ENCODE measurements at regions not wholly inside any gene's neighbourhood (a gene's known extent, or its start where the extent isn't known, plus 50 kb on each side); places are given as distances from the start of the nearest gene placed in this dataset.

- H4K8ac ChIP-seq (ENCODE audit: low read depth, low read length): no peak overlapping the region
These were observed 317.2 kb upstream of the FIGN start for GRCh38 chr2:164053021-164053420.

GRCh38 chr2:164052006-164052405 is 316.2 kb upstream of the FIGN start:
- Histone ChIP-seq H3K4me1 (ENCODE audit: control insufficient read depth in 2 of 2, insufficient read depth in 1 of 2, low read depth in 1 of 2, low read length in 2 of 2) (peaks cover 0 to 8% of the 10 kb centered on the region in 2 donors), H3K36me3 (replicated peaks in 1 of 2; ENCODE audit: control insufficient read depth in 2 of 2, insufficient read depth in 2 of 2, low read length in 2 of 2) (no peaks in the 10 kb centered on the region), H3K4me3 (ENCODE audit: low read length in 2 of 2) (no peak overlapping the region), H3K4ac (ENCODE audit: low read length) (no peak overlapping the region), H3K4me2 (ENCODE audit: insufficient read depth, low read length, poor library complexity, severe bottlenecking) (no peak overlapping the region), H2BK15ac (ENCODE audit: low read length) (no peak overlapping the region), H4K91ac (ENCODE audit: low read depth, low read length, poor library complexity) (no peak overlapping the region), H3K18ac (ENCODE audit: low read length) (no peak overlapping the region), H3K23ac (ENCODE audit: low read depth, low read length, poor library complexity) (no peak overlapping the region), H3K27me3 (ENCODE audit: control insufficient read depth in 3 of 3, insufficient read depth in 3 of 3, low read depth in 1 of 3, low read length in 3 of 3) (no peaks in the 10 kb centered on the region), H3K9ac (ENCODE audit: low read depth, low read length, poor library complexity) (no peak overlapping the region), H2AFZ (ENCODE audit: low read length) (no peak overlapping the region), H3K14ac (ENCODE audit: low read length) (no peak overlapping the region), H2BK12ac (ENCODE audit: low read length) (no peak overlapping the region), H3K79me1 (ENCODE audit: low read depth, low read length) (no peaks in the 10 kb centered on the region), H3K27ac (replicated peaks; ENCODE audit: low read length) (no peak overlapping the region), H2BK120ac (ENCODE audit: low read depth, low read length) (no peak overlapping the region), H2AK5ac (ENCODE audit: low read depth, low read length) (no peak overlapping the region), H4K8ac (ENCODE audit: low read depth, low read length) (no peak overlapping the region), H3K9me3 (replicated peaks in 1 of 2; ENCODE audit: control insufficient read depth in 2 of 2, insufficient read depth in 1 of 2, low read depth in 1 of 2, low read length in 2 of 2) (no peaks in the 10 kb centered on the region), H2BK5ac (ENCODE audit: low read length) (no peak overlapping the region)
- DNase-seq (ENCODE audit: low spot score): no peak
- WGBS, 2 donors (ENCODE audit: extremely low coverage in 2 of 2, insufficient read length in 2 of 2, insufficient replicate concordance in 1 of 2): no CpG with 5 or more reads among the region's 6 CpGs

More at GRCh38 chr2:164053021-164053420, 317.2 kb upstream of the FIGN start:
- H2AK5ac ChIP-seq (ENCODE audit: low read depth, low read length): no peak overlapping the region
- H2BK15ac ChIP-seq (ENCODE audit: low read length): no peak overlapping the region
- no peak overlapping the region for H2AFZ ChIP-seq (ENCODE audit: low read length)
- no peak overlapping the region for H3K23ac ChIP-seq (ENCODE audit: low read depth, low read length, poor library complexity)
- no peaks in the 10 kb centered on the region for H3K79me1 ChIP-seq (ENCODE audit: low read depth, low read length)
- H3K4me1 ChIP-seq (ENCODE audit: control insufficient read depth in 2 of 2, insufficient read depth in 1 of 2, low read depth in 1 of 2, low read length in 2 of 2): peaks cover 0 to 8% of the 10 kb centered on the region in 2 donors
- H3K4me3 ChIP-seq (ENCODE audit: low read length in 2 of 2): no peak overlapping the region
- no peak overlapping the region for H3K14ac ChIP-seq (ENCODE audit: low read length)
- H3K4me2 ChIP-seq (ENCODE audit: insufficient read depth, low read length, poor library complexity, severe bottlenecking): no peak overlapping the region
- H4K91ac ChIP-seq (ENCODE audit: low read depth, low read length, poor library complexity): no peak overlapping the region
- no peak overlapping the region for H3K18ac ChIP-seq (ENCODE audit: low read length)
- no peaks in the 10 kb centered on the region for H3K36me3 ChIP-seq (replicated peaks in 1 of 2; ENCODE audit: control insufficient read depth in 2 of 2, insufficient read depth in 2 of 2, low read length in 2 of 2)
- no peaks in the 10 kb centered on the region for H3K9me3 ChIP-seq (replicated peaks in 1 of 2; ENCODE audit: control insufficient read depth in 2 of 2, insufficient read depth in 1 of 2, low read depth in 1 of 2, low read length in 2 of 2)
- no peaks in the 10 kb centered on the region for H3K27me3 ChIP-seq (ENCODE audit: control insufficient read depth in 3 of 3, insufficient read depth in 3 of 3, low read depth in 1 of 3, low read length in 3 of 3)
- H3K9ac ChIP-seq (ENCODE audit: low read depth, low read length, poor library complexity): no peak overlapping the region
- no peak overlapping the region for H2BK5ac ChIP-seq (ENCODE audit: low read length)
- no peak overlapping the region for H2BK120ac ChIP-seq (ENCODE audit: low read depth, low read length)
- no peak overlapping the region for H2BK12ac ChIP-seq (ENCODE audit: low read length)
- no CpG with 5 or more reads among the region's 2 CpGs for WGBS, 2 donors (ENCODE audit: extremely low coverage in 2 of 2, insufficient read length in 2 of 2, insufficient replicate concordance in 1 of 2)
- H3K4ac ChIP-seq (ENCODE audit: low read length): no peak overlapping the region
- DNase-seq (ENCODE audit: low spot score): no peak
- H3K27ac ChIP-seq (replicated peaks; ENCODE audit: low read length): no peak overlapping the region

- H3K4me1 ChIP-seq (ENCODE audit: control insufficient read depth in 2 of 2, insufficient read depth in 1 of 2, low read depth in 1 of 2, low read length in 2 of 2): peaks cover 0 to 6% of the 10 kb centered on the region in 2 donors
- H4K91ac ChIP-seq (ENCODE audit: low read depth, low read length, poor library complexity): no peak overlapping the region
- H2AK5ac ChIP-seq (ENCODE audit: low read depth, low read length): no peak overlapping the region
- H2BK12ac ChIP-seq (ENCODE audit: low read length): no peak overlapping the region
- H3K36me3 ChIP-seq (replicated peaks in 1 of 2; ENCODE audit: control insufficient read depth in 2 of 2, insufficient read depth in 2 of 2, low read length in 2 of 2): no peaks in the 10 kb centered on the region
- no peaks in the 10 kb centered on the region for H3K9me3 ChIP-seq (replicated peaks in 1 of 2; ENCODE audit: control insufficient read depth in 2 of 2, insufficient read depth in 1 of 2, low read depth in 1 of 2, low read length in 2 of 2)
- no peak overlapping the region for H3K23ac ChIP-seq (ENCODE audit: low read depth, low read length, poor library complexity)
- H3K4ac ChIP-seq (ENCODE audit: low read length): no peak overlapping the region
- no peak overlapping the region for H3K27ac ChIP-seq (replicated peaks; ENCODE audit: low read length)
- no peak overlapping the region for H3K9ac ChIP-seq (ENCODE audit: low read depth, low read length, poor library complexity)
- H2BK5ac ChIP-seq (ENCODE audit: low read length): no peak overlapping the region
- no peak overlapping the region for H3K4me2 ChIP-seq (ENCODE audit: insufficient read depth, low read length, poor library complexity, severe bottlenecking)
- H4K8ac ChIP-seq (ENCODE audit: low read depth, low read length): no peak overlapping the region
- no peak for DNase-seq (ENCODE audit: low spot score)
- H2BK15ac ChIP-seq (ENCODE audit: low read length): no peak overlapping the region
- H3K27me3 ChIP-seq (ENCODE audit: control insufficient read depth in 3 of 3, insufficient read depth in 3 of 3, low read depth in 1 of 3, low read length in 3 of 3): no peaks in the 10 kb centered on the region
- no peak overlapping the region for H2AFZ ChIP-seq (ENCODE audit: low read length)
- no peak overlapping the region for H2BK120ac ChIP-seq (ENCODE audit: low read depth, low read length)
- no peaks in the 10 kb centered on the region for H3K79me1 ChIP-seq (ENCODE audit: low read depth, low read length)
- H3K4me3 ChIP-seq (ENCODE audit: low read length in 2 of 2): no peak overlapping the region
- no peak overlapping the region for H3K14ac ChIP-seq (ENCODE audit: low read length)
- no peak overlapping the region for H3K18ac ChIP-seq (ENCODE audit: low read length)
These were observed 312.9 kb upstream of the FIGN start for GRCh38 chr2:164048729-164049128.

- Histone ChIP-seq H3K14ac (ENCODE audit: low read length) (no peak overlapping the region), H3K9me3 (replicated peaks in 1 of 2; ENCODE audit: control insufficient read depth in 2 of 2, insufficient read depth in 1 of 2, low read depth in 1 of 2, low read length in 2 of 2) (no peaks in the 10 kb centered on the region), H2BK5ac (ENCODE audit: low read length) (no peak overlapping the region), H3K4me2 (ENCODE audit: insufficient read depth, low read length, poor library complexity, severe bottlenecking) (no peak overlapping the region), H2BK15ac (ENCODE audit: low read length) (no peak overlapping the region), H4K91ac (ENCODE audit: low read depth, low read length, poor library complexity) (no peak overlapping the region), H3K23ac (ENCODE audit: low read depth, low read length, poor library complexity) (no peak overlapping the region), H3K27me3 (ENCODE audit: control insufficient read depth in 3 of 3, insufficient read depth in 3 of 3, low read depth in 1 of 3, low read length in 3 of 3) (no peaks in the 10 kb centered on the region), H3K9ac (ENCODE audit: low read depth, low read length, poor library complexity) (no peak overlapping the region), H2AK5ac (ENCODE audit: low read depth, low read length) (no peak overlapping the region), H3K4me1 (ENCODE audit: control insufficient read depth in 2 of 2, insufficient read depth in 1 of 2, low read depth in 1 of 2, low read length in 2 of 2) (peaks cover 0 to 2% of the 10 kb centered on the region in 2 donors), H3K79me1 (ENCODE audit: low read depth, low read length) (no peaks in the 10 kb centered on the region), H3K27ac (replicated peaks; ENCODE audit: low read length) (no peak overlapping the region), H2BK12ac (ENCODE audit: low read length) (no peak overlapping the region), H3K36me3 (replicated peaks in 1 of 2; ENCODE audit: control insufficient read depth in 2 of 2, insufficient read depth in 2 of 2, low read length in 2 of 2) (no peaks in the 10 kb centered on the region), H2BK120ac (ENCODE audit: low read depth, low read length) (no peak overlapping the region), H3K18ac (ENCODE audit: low read length) (no peak overlapping the region), H4K8ac (ENCODE audit: low read depth, low read length) (no peak overlapping the region), H3K4me3 (ENCODE audit: low read length in 2 of 2) (no peak overlapping the region), H3K4ac (ENCODE audit: low read length) (no peak overlapping the region), H2AFZ (ENCODE audit: low read length) (no peak overlapping the region)
- no CpG with 5 or more reads among the region's 2 CpGs for WGBS, 2 donors (ENCODE audit: extremely low coverage in 2 of 2, insufficient read length in 2 of 2, insufficient replicate concordance in 1 of 2)
- DNase-seq (ENCODE audit: low spot score): no peak
These were observed 310.2 kb upstream of the FIGN start for GRCh38 chr2:164046040-164046439.

Data from neuronal stem cell (in vitro differentiated cells).